Hepatocyte (in vitro differentiated cells): ENCODE measurements at regions not wholly inside any gene's neighbourhood (a gene's known extent, or its start where the extent isn't known, plus 50 kb on each side); places are given as distances from the start of the nearest gene placed in this dataset.

Experiments
- CTCF ChIP-seq: fragments of 200-600 bp; sonication (generic); IDR thresholded peaks from 2 replicates; pipeline ENCODE4 v1.5.1; 2016; ENCODE audit warnings: antibody characterized with exemption, mild to moderate bottlenecking; ENCODE audit not compliant: poor library complexity
- EZH2 ChIP-seq: fragments of 200-600 bp; sonication (generic); IDR thresholded peaks from 2 replicates; pipeline ENCODE4 v1.6.1; 2016; ENCODE audit warnings: antibody characterized with exemption, mild to moderate bottlenecking, borderline replicate concordance
- EZH2phosphoT487 ChIP-seq: fragments of 200-600 bp; sonication (generic); IDR thresholded peaks from one replicate; pipeline ENCODE4 v1.6.1; 2018; ENCODE audit warnings: antibody characterized with exemption, mild to moderate bottlenecking, low read depth, moderate library complexity; ENCODE audit not compliant: unreplicated experiment, severe bottlenecking

GRCh38 chr16:52676959-52677358 lies 130.0 kb upstream of the TOX3 start:
- TF ChIP-seq CTCF (no peak), EZH2phosphoT487 (no peak), EZH2 (no peak)
